Pancreas (tissue), 10 donors: ENCODE measurements at regions not wholly inside any gene's neighbourhood (a gene's known extent, or its start where the extent isn't known, plus 50 kb on each side); places are given as distances from the start of the nearest gene placed in this dataset.

Source experiments
- ATAC-seq, 4 donors: fragments of 200-7000 bp; cut with Tn5 transposase; one replicate each; pipeline versions ENCODE4 v1.8.0 to v1.9.1; 2020; ENCODE audit warnings: mild to moderate bottlenecking in 4 of 4, moderate library complexity in 4 of 4
- DNase-seq, 6 donors: peaks; one replicate each; pipeline ENCODE4 v3.0.0-alpha.2; 2020
- FAIRE-seq: peaks from 2 replicates; lab custom pipeline; 2012; peaks lifted over from hg19 to GRCh38; lab: Jason Lieb, UNC
- H3K27ac ChIP-seq, 4 donors: fragments of 200-600 bp; sonication (generic); 1 replicate in 3 of 4; 2 replicates in 1 of 4; pipeline versions ENCODE4 v1.5.0 to v1.8.0; 2020
- H3K27me3 ChIP-seq, 4 donors: fragments of 200-600 bp; one replicate each; pipeline ENCODE4 v1.8.0; 2021
- H3K36me3 ChIP-seq, 3 donors: fragments of 200-600 bp; sonication (generic) in 1 of 3; one replicate each; pipeline versions ENCODE4 v1.5.0 to v1.8.0; 2020 to 2021
- H3K4me1 ChIP-seq, 3 donors: fragments of 200-600 bp; one replicate each; pipeline ENCODE4 v1.8.0; 2021
- H3K4me3 ChIP-seq, 4 donors: fragments of 200-600 bp; sonication (generic) in 2 of 4; one replicate each; pipeline versions ENCODE4 v1.5.0 to v1.8.0; 2020 to 2021
- H3K9me3 ChIP-seq, 4 donors: fragments of 200-600 bp; one replicate each; pipeline ENCODE4 v1.8.0; 2021
- CTCF ChIP-seq, 4 donors: fragments of 200-600 bp; sonication (generic) in 3 of 4; IDR thresholded peaks; one replicate each; pipeline versions ENCODE4 v1.5.0 to v1.8.0; 2021; ENCODE audit warnings: antibody characterized with exemption in 4 of 4
- WGBS, 2 donors: extraction: QIAGEN DNeasy Blood & Tissue Kit; methylation state at CpG; one replicate each; pipeline ENCODE4 v1.1.7; 2013; 5-methylcytosine and 5-hydroxymethylcytosine counted together
- intact Hi-C, 3 donors: fragments of 100-400 bp; cut with DNase I; formaldehyde crosslinking; loops; one replicate each; pipeline versions ENCODE4 v1.11.1 to v1.14.2; 2022
- donor health status: healthy with polysubstance abuse.
- donor health status: DM: no; HTN: no; CAD: no; lungs with moderate emphysema.
- donor health status: DM: no; HTN: no; CAD: no.
- donor health status: control.
- donor health status: control.
- donor health status: Bipolar disorder and iron deficiency.
- donor health status: DM: yes; HTN: yes; CAD: no.
- donor health status: DM: no; HTN: no; CAD: no.
- donor health status: DM: no; HTN: no; CAD: no.
- donor health status: DM: yes; HTN: yes; CAD: no.

- FAIRE-seq (no peak), DNase-seq (no peak), ATAC-seq (no peak)
- TF ChIP-seq CTCF (IDR thresholded peaks at IDR 0.05): no peak
- Histone ChIP-seq H3K27me3 (no peaks in the 10 kb centered on the region), H3K27ac (no peak overlapping the region), H3K9me3 (no peaks in the 10 kb centered on the region), H3K4me3 (no peak overlapping the region), H3K36me3 (no peaks in the 10 kb centered on the region), H3K4me1 (no peaks in the 10 kb centered on the region)
- intact Hi-C loops: no loop called here
Observed at GRCh38 chr11:111183706-111184105, 61.8 kb upstream of the POU2AF2 start.

DNA sequence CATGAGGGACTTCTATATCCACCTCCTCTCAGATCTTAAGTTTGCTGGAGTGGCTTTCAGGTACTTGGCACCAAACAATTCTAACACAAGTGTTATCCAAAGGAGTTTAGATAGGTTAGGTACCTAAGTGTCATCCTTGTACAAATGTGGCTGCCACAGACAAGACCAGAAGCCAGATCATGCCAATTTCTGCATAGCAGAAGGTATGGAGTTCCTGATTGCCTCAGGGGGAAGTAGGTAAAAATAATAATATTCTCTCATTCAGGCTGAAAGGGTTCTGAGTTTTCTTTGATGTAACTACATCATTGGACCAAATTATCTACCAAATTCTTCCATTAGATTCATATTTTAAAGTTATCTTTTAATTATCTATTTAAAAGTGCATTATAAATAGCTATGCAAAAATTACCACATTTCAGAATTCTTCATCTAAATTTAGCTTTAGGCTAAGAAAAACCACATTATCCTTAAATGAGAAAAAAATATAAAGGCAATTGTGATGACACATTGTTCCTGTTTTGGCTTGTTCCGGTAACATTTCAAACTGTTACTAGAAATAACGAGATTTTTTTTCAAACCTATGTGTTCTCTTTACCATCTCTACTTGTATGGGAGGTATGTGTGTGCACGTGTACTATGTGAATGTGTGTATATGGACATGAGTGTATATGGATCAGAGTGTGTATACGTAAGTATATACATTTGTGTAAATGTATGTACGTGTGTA, 66.2 kb upstream of the POU2AF2 start:
- DNase-seq (no peak), FAIRE-seq (no peak), ATAC-seq (no peak)
- Histone ChIP-seq H3K4me1 (no peaks in the 10 kb centered on the region), H3K9me3 (no peaks in the 10 kb centered on the region), H3K27ac (no peak overlapping the region), H3K4me3 (no peak overlapping the region), H3K36me3 (no peaks in the 10 kb centered on the region), H3K27me3 (no peaks in the 10 kb centered on the region)
- intact Hi-C loops: no loop called here
- no peak for TF ChIP-seq CTCF (IDR thresholded peaks at IDR 0.05)
- 54 to 57% methylated on average over 5 of the region's 5 CpGs for WGBS, 2 donors

DNA sequence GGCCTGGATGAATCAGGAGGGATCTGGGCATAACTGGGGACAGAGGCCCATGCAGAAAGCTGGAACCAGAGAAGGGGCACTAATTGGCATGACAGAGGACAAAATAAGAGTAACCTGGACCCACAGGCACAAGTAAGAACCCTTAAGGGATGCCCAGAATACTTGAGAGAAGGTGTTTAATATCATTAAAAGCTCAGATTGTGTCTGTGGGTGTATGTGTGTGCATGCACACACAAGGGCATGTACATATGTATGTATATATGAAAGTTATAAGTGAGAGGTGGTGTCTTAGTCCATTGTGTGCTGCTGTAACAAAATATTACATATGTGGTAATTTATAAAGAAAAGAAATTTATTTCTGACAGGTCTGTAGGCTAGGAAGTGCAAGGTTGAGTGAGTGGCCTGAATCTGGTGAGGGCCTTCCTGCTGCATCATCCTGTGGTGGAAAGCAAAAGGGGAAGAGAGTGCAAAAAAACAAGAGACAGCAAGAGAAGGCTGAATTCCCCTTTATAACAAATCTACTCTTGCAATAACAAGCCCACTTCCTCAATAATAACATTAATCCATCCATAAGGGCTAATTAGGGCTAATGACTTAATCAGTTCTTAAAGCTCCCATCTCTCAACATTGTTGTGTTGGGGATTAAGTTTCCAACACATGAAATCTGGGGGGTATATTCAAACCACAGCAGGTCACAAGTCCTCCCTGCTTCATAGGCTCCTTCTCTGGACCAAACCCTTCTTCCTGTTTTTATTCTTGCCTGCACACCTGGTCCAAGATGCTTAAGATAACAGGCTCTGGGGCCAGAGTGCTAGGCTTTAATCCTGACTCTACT, 68.3 kb upstream of the POU2AF2 start:
- ATAC-seq: peak in 1 of 4 donors; percentile 52
- TF ChIP-seq CTCF (IDR thresholded peaks at IDR 0.05): no peak
- Histone ChIP-seq H3K27me3 (no peaks in the 10 kb centered on the region), H3K27ac (no peak overlapping the region), H3K4me1 (no peaks in the 10 kb centered on the region), H3K36me3 (no peaks in the 10 kb centered on the region), H3K9me3 (no peaks in the 10 kb centered on the region), H3K4me3 (no peak overlapping the region)
- DNase-seq: no peak
- intact Hi-C loops: no loop called here
- no peak for FAIRE-seq

- Histone ChIP-seq H3K9me3 (no peaks in the 10 kb centered on the region), H3K4me1 (no peaks in the 10 kb centered on the region), H3K4me3 (no peak overlapping the region), H3K27ac (no peak overlapping the region), H3K36me3 (no peaks in the 10 kb centered on the region), H3K27me3 (no peaks in the 10 kb centered on the region)
- DNase-seq (no peak), ATAC-seq (no peak), FAIRE-seq (no peak)
- 81 to 83% methylated on average over 4 of the region's 4 CpGs for WGBS, 2 donors
- intact Hi-C loops: no loop called here
- no peak for TF ChIP-seq CTCF (IDR thresholded peaks at IDR 0.05)
Observed at GRCh38 chr11:111176603-111177002, 68.9 kb upstream of the POU2AF2 start.

- Histone ChIP-seq H3K27ac (no peak overlapping the region), H3K4me3 (no peak overlapping the region), H3K27me3 (no peaks in the 10 kb centered on the region), H3K9me3 (no peaks in the 10 kb centered on the region), H3K36me3 (no peaks in the 10 kb centered on the region), H3K4me1 (no peaks in the 10 kb centered on the region)
- FAIRE-seq: no peak
- TF ChIP-seq CTCF (IDR thresholded peaks at IDR 0.05): no peak
- intact Hi-C loops: no loop called here
- 75 to 93% methylated on average over 3 of the region's 3 CpGs for WGBS, 2 donors
- DNase-seq: no peak
- no peak for ATAC-seq
Observed at GRCh38 chr11:111173221-111173620, 72.3 kb upstream of the POU2AF2 start.
